ENCODE measurements at regions not wholly inside any gene's neighbourhood (a gene's known extent, or its start where the extent isn't known, plus 50 kb on each side); places are given as distances from the start of the nearest gene placed in this dataset.

- Histone ChIP-seq H3K4me3 (no peak overlapping the region), H3K9me3 (no peaks in the 10 kb centered on the region), H3K4me1 (no peaks in the 10 kb centered on the region), H3K36me3 (no peaks in the 10 kb centered on the region), H3K27ac (no peak overlapping the region), H3K27me3 (ENCODE audit: low read depth) (peaks cover 15% of the 10 kb centered on the region)
- TF ChIP-seq CTCF (IDR thresholded peaks at IDR 0.05), result no peak
- ATAC-seq, result no peak
- intact Hi-C loops (cut with DNase I), result no loop called here
- no peak for DNase-seq
Measured at GRCh38 chr1:37153116-37154100, 119.1 kb upstream of the GRIK3 start.

GRCh38 chr1:37156646-37157045 lies 122.3 kb upstream of the GRIK3 start:
- DNase-seq (no peak), ATAC-seq (no peak)
- Histone ChIP-seq H3K4me1 (no peaks in the 10 kb centered on the region), H3K9me3 (no peaks in the 10 kb centered on the region), H3K27me3 (ENCODE audit: low read depth) (peaks cover 15% of the 10 kb centered on the region), H3K4me3 (no peak overlapping the region), H3K36me3 (no peaks in the 10 kb centered on the region), H3K27ac (no peak overlapping the region)
- no peak for TF ChIP-seq CTCF (IDR thresholded peaks at IDR 0.05)
- intact Hi-C loops (cut with DNase I), result no loop called here

- intact Hi-C loops (cut with DNase I), result no loop called here
- H3K4me3 ChIP-seq, result no peak overlapping the region
- no peak for TF ChIP-seq CTCF (IDR thresholded peaks at IDR 0.05)
- peaks cover 15% of the 10 kb centered on the region for H3K27me3 ChIP-seq (ENCODE audit: low read depth)
- H3K9me3 ChIP-seq, result peaks cover 6% of the 10 kb centered on the region
- ATAC-seq, result no peak
- no peaks in the 10 kb centered on the region for H3K36me3 ChIP-seq
- H3K27ac ChIP-seq, result no peak overlapping the region
- DNase-seq, result no peak
- no peaks in the 10 kb centered on the region for H3K4me1 ChIP-seq
Measured at GRCh38 chr1:37157634-37158033, 123.3 kb upstream of the GRIK3 start.

- Histone ChIP-seq H3K4me3 (no peak overlapping the region), H3K4me1 (no peaks in the 10 kb centered on the region), H3K9me3 (peaks cover 6% of the 10 kb centered on the region), H3K27me3 (ENCODE audit: low read depth) (peaks cover 15% of the 10 kb centered on the region), H3K36me3 (no peaks in the 10 kb centered on the region), H3K27ac (no peak overlapping the region)
- DNase-seq, result no peak
- TF ChIP-seq CTCF (IDR thresholded peaks at IDR 0.05), result no peak
- no peak for ATAC-seq
- intact Hi-C loops (cut with DNase I), result no loop called here
Measured at GRCh38 chr1:37158113-37158749, 123.9 kb upstream of the GRIK3 start.

GRCh38 chr1:37159102-37159501 lies 124.8 kb upstream of the GRIK3 start:
- intact Hi-C loops (cut with DNase I), result no loop called here
- TF ChIP-seq CTCF (IDR thresholded peaks at IDR 0.05), result no peak
- no peak overlapping the region for H3K27ac ChIP-seq
- peaks cover 6% of the 10 kb centered on the region for H3K9me3 ChIP-seq
- ATAC-seq (no peak), DNase-seq (no peak)
- H3K4me1 ChIP-seq, result no peaks in the 10 kb centered on the region
- no peaks in the 10 kb centered on the region for H3K36me3 ChIP-seq
- peaks cover 11% of the 10 kb centered on the region for H3K27me3 ChIP-seq (ENCODE audit: low read depth)
- no peak overlapping the region for H3K4me3 ChIP-seq

All from lower lobe of right lung (tissue), 2 donors.